Hepatocyte (in vitro differentiated cells): ENCODE measurements at regions not wholly inside any gene's neighbourhood (a gene's known extent, or its start where the extent isn't known, plus 50 kb on each side); places are given as distances from the start of the nearest gene placed in this dataset.

Source experiments
- EZH2 ChIP-seq: fragments of 200-600 bp; sonication (generic); IDR thresholded peaks from 2 replicates; pipeline ENCODE4 v1.6.1; 2016; ENCODE audit warnings: antibody characterized with exemption, mild to moderate bottlenecking, borderline replicate concordance
- EZH2phosphoT487 ChIP-seq: fragments of 200-600 bp; sonication (generic); IDR thresholded peaks from one replicate; pipeline ENCODE4 v1.6.1; 2018; ENCODE audit warnings: antibody characterized with exemption, mild to moderate bottlenecking, low read depth, moderate library complexity; ENCODE audit not compliant: unreplicated experiment, severe bottlenecking
- TF ChIP-seq, protein P1 (sequence below): fragments of 200-600 bp; sonication (generic); IDR thresholded peaks from 2 replicates; pipeline ENCODE4 v1.5.1; 2016; ENCODE audit warnings: antibody characterized with exemption, mild to moderate bottlenecking; ENCODE audit not compliant: poor library complexity

DNA sequence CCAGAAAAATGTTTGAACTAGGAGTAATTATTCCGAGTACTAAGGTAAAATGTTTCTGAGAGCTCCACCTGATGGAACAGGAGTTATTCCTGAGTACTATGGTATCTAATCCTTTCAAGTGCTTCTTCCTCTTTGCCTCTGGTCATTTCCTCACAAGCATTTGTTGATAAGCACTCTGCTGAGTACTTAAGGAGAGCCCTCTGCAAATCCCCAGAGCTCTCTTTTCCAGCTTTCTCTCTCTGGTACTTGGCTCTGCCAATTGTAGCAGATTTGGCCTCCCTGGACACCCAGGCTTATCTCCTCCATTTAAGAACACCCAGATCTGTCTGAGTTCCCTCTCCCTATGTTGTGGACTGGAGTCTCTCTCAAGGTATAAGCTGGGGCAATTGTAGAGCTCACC, 457.0 kb downstream of the MN1 start:
- TF ChIP-seq, protein P1, sequence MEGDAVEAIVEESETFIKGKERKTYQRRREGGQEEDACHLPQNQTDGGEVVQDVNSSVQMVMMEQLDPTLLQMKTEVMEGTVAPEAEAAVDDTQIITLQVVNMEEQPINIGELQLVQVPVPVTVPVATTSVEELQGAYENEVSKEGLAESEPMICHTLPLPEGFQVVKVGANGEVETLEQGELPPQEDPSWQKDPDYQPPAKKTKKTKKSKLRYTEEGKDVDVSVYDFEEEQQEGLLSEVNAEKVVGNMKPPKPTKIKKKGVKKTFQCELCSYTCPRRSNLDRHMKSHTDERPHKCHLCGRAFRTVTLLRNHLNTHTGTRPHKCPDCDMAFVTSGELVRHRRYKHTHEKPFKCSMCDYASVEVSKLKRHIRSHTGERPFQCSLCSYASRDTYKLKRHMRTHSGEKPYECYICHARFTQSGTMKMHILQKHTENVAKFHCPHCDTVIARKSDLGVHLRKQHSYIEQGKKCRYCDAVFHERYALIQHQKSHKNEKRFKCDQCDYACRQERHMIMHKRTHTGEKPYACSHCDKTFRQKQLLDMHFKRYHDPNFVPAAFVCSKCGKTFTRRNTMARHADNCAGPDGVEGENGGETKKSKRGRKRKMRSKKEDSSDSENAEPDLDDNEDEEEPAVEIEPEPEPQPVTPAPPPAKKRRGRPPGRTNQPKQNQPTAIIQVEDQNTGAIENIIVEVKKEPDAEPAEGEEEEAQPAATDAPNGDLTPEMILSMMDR = no peak
- no peak for TF ChIP-seq EZH2phosphoT487
- TF ChIP-seq EZH2 = no peak
